WTC11 (cell line): ENCODE measurements at regions not wholly inside any gene's neighbourhood (a gene's known extent, or its start where the extent isn't known, plus 50 kb on each side); places are given as distances from the start of the nearest gene placed in this dataset.

Experiments
- ATAC-seq: fragments of 200-7000 bp; cut with Tn5 transposase; 2 replicates; pipeline ENCODE4 v1.10.0; 2021; ENCODE audit warnings: mild to moderate bottlenecking, moderate library complexity
- CTCF ChIA-PET: fragments of 300-600 bp; sonication (Branson Sonifier 250); formaldehyde crosslinking; loops from one replicate; lab custom pipeline; 2021; ENCODE audit warnings: antibody characterized with exemption; lab: Charles Lee
- POLR2A ChIA-PET: fragments of 350-600 bp; sonication (Branson Sonifier 250); formaldehyde crosslinking; loops from one replicate; lab custom pipeline; 2021; ENCODE audit warnings: antibody characterized with exemption; lab: Charles Lee
- DNase-seq: peaks from one replicate; pipeline ENCODE4 v3.0.0; 2021; ENCODE audit warnings: low spot score
- H3K27ac Mint-ChIP-seq: 2 replicates; pipeline ENCODE4 v1.8.0; 2021; ENCODE audit warnings: mixed read lengths
- H3K27me3 Mint-ChIP-seq: 2 replicates; pipeline ENCODE4 v1.8.0; 2021; ENCODE audit warnings: low read depth, mild to moderate bottlenecking, moderate library complexity, mixed read lengths
- H3K36me3 Mint-ChIP-seq: 2 replicates; pipeline ENCODE4 v1.8.0; 2021; ENCODE audit warnings: mixed read lengths
- H3K4me1 Mint-ChIP-seq: 2 replicates; pipeline ENCODE4 v1.8.0; 2022; ENCODE audit warnings: mixed read lengths
- H3K4me3 Mint-ChIP-seq: 2 replicates; pipeline ENCODE4 v1.8.0; 2021; ENCODE audit warnings: mild to moderate bottlenecking, moderate library complexity, mixed read lengths
- H3K9me3 Mint-ChIP-seq: 2 replicates; pipeline ENCODE4 v1.8.0; 2021; ENCODE audit warnings: mixed read lengths
- CREB1 ChIP-seq: sonication (generic); formaldehyde crosslinking; IDR thresholded peaks from 2 replicates; pipeline ENCODE4 v1.8.0; 2023; ENCODE audit warnings: mild to moderate bottlenecking, missing genetic modification reagents
- CREM ChIP-seq: sonication (generic); formaldehyde crosslinking; IDR thresholded peaks from 2 replicates; pipeline ENCODE4 v1.8.1; 2022; ENCODE audit warnings: mild to moderate bottlenecking, missing genetic modification reagents, moderate library complexity
- ELF4 ChIP-seq: sonication (generic); formaldehyde crosslinking; IDR thresholded peaks from 2 replicates; pipeline ENCODE4 v1.8.1; 2022; ENCODE audit warnings: low read depth, mild to moderate bottlenecking, moderate library complexity, missing genetic modification reagents
- ETV6 ChIP-seq: sonication (generic); formaldehyde crosslinking; IDR thresholded peaks from 2 replicates; pipeline ENCODE4 v1.8.1; 2022; ENCODE audit warnings: mild to moderate bottlenecking, missing genetic modification reagents
- FOXJ3 ChIP-seq: sonication (generic); formaldehyde crosslinking; IDR thresholded peaks from 2 replicates; pipeline ENCODE4 v1.9.0; 2021; ENCODE audit warnings: missing genetic modification reagents, mild to moderate bottlenecking, borderline replicate concordance
- FOXK1 ChIP-seq: sonication (generic); formaldehyde crosslinking; IDR thresholded peaks from 2 replicates; pipeline ENCODE4 v1.8.0; 2022; ENCODE audit warnings: mild to moderate bottlenecking, moderate library complexity, missing genetic modification reagents
- FOXP1 ChIP-seq: sonication (generic); formaldehyde crosslinking; IDR thresholded peaks from 2 replicates; pipeline ENCODE4 v1.8.0; 2022; ENCODE audit warnings: missing genetic modification reagents, mild to moderate bottlenecking, moderate library complexity, borderline replicate concordance
- NFE2L1 ChIP-seq: sonication (generic); formaldehyde crosslinking; IDR thresholded peaks from 2 replicates; pipeline ENCODE4 v1.8.1; 2023; ENCODE audit warnings: missing genetic modification reagents
- RELA ChIP-seq: sonication (generic); formaldehyde crosslinking; IDR thresholded peaks from 2 replicates; pipeline ENCODE4 v1.8.1; 2022; ENCODE audit warnings: missing genetic modification reagents, mild to moderate bottlenecking, borderline replicate concordance
- RORB ChIP-seq: fragments of 250-450 bp; sonication (Bioruptor Pico); IDR thresholded peaks from 2 replicates; pipeline ENCODE4 v1.9.0; 2021; ENCODE audit warnings: mild to moderate bottlenecking
- SOX15 ChIP-seq: fragments of 250-450 bp; sonication (Bioruptor Pico); IDR thresholded peaks from 2 replicates; pipeline ENCODE4 v1.9.0; 2021; ENCODE audit warnings: mild to moderate bottlenecking
- TEAD1 ChIP-seq: sonication (generic); formaldehyde crosslinking; IDR thresholded peaks from 2 replicates; pipeline ENCODE4 v1.8.0; 2022; ENCODE audit warnings: mild to moderate bottlenecking, missing genetic modification reagents
- ZNF121 ChIP-seq: sonication (generic); formaldehyde crosslinking; IDR thresholded peaks from 2 replicates; pipeline ENCODE4 v1.8.0; 2023; ENCODE audit warnings: missing genetic modification reagents
- ZNF138 ChIP-seq: sonication (generic); formaldehyde crosslinking; conservative IDR thresholded peaks from 2 replicates; pipeline ENCODE4 v1.8.1; 2022; ENCODE audit warnings: mild to moderate bottlenecking, moderate library complexity, missing genetic modification reagents
- ZNF219 ChIP-seq: sonication (generic); formaldehyde crosslinking; IDR thresholded peaks from 2 replicates; pipeline ENCODE4 v1.8.0; 2023; ENCODE audit warnings: missing genetic modification reagents, mild to moderate bottlenecking, borderline replicate concordance
- ZNF232 ChIP-seq: sonication (generic); formaldehyde crosslinking; IDR thresholded peaks from 2 replicates; pipeline ENCODE4 v1.8.0; 2022; ENCODE audit warnings: mild to moderate bottlenecking, missing genetic modification reagents
- ZNF317 ChIP-seq: sonication (generic); formaldehyde crosslinking; IDR thresholded peaks from 2 replicates; pipeline ENCODE4 v1.8.1; 2023; ENCODE audit warnings: low read depth, mild to moderate bottlenecking, moderate library complexity, missing genetic modification reagents, borderline replicate concordance
- ZNF396 ChIP-seq: fragments of 250-450 bp; sonication (Bioruptor Pico); IDR thresholded peaks from 2 replicates; pipeline ENCODE4 v1.8.0; 2021; ENCODE audit warnings: mild to moderate bottlenecking, moderate library complexity, borderline replicate concordance
- TF ChIP-seq, protein P1 (sequence below): sonication (generic); formaldehyde crosslinking; IDR thresholded peaks from 2 replicates; pipeline ENCODE4 v1.8.1; 2022; ENCODE audit warnings: missing genetic modification reagents, borderline replicate concordance
- TF ChIP-seq, protein P2 (sequence below): sonication (generic); formaldehyde crosslinking; IDR thresholded peaks from 2 replicates; pipeline ENCODE4 v1.8.0; 2022; ENCODE audit warnings: mild to moderate bottlenecking, missing genetic modification reagents
- TF ChIP-seq, protein P3 (sequence below): sonication (generic); formaldehyde crosslinking; IDR thresholded peaks from 2 replicates; pipeline ENCODE4 v1.8.0; 2022; ENCODE audit warnings: mild to moderate bottlenecking, missing genetic modification reagents
- TF ChIP-seq, protein P4 (sequence below): fragments of 250-450 bp; sonication (Bioruptor Pico); IDR thresholded peaks from 2 replicates; pipeline ENCODE4 v1.9.0; 2021; ENCODE audit warnings: moderate library complexity, mild to moderate bottlenecking, inconsistent platforms, borderline replicate concordance
- TF ChIP-seq, protein P5 (sequence below): sonication (generic); formaldehyde crosslinking; IDR thresholded peaks from 2 replicates; pipeline ENCODE4 v1.8.1; 2023; ENCODE audit warnings: mild to moderate bottlenecking, missing genetic modification reagents

DNA sequence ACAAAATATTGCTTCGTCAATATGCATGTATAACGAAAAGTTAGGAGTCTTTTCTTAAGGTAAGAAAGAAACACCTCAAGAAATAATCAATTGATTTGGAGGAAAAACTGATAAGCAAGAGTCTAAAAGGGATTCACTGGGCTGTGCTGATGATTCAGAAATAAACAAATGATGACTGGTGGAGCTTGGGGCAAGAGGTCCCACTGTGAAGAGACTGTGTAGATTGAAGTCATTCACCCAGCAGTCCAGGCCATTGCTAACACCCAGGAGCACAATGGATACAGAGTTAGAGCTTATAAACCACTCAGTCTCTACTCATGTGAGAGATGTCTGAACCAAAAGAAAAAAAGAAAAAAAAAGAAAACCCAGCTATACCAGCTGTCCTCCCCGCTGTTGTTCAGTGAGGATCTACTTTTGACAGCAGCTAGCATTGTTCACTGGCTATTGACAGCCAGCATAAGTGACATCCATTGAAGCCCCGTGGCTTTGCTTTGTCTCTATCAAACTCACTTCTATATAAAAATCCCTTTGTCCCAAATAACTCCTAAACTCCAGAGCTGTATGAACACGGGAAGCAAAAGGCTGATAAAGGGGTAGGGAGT, 255.5 kb downstream of the KCTD12 start:
- Mint-ChIP-seq H3K27me3 (no peaks in the 10 kb centered on the region; the same call in 1 of the 2 replicates), H3K4me1 (peaks cover 1% of the 10 kb centered on the region), H3K36me3 (peaks cover 13% of the 10 kb centered on the region), H3K4me3 (no peak overlapping the region), H3K9me3 (peaks cover 29% of the 10 kb centered on the region), H3K27ac (no peak overlapping the region)
- ChIA-PET CTCF (interaction anchor here (0.8 to 1.1 kb wide), 2 partner anchors 254 to 349 kb away, joined by 3 read pairs; no protein-coding TSS in a partner anchor), POLR2A (no interaction called here)
- TF ChIP-seq ETV6 (CRISPR knock-in tag): no peak
- TF ChIP-seq RELA (CRISPR knock-in tag): no peak
- TF ChIP-seq NFE2L1: no peak
- DNase-seq (no peak), ATAC-seq (no peak)

DNA sequence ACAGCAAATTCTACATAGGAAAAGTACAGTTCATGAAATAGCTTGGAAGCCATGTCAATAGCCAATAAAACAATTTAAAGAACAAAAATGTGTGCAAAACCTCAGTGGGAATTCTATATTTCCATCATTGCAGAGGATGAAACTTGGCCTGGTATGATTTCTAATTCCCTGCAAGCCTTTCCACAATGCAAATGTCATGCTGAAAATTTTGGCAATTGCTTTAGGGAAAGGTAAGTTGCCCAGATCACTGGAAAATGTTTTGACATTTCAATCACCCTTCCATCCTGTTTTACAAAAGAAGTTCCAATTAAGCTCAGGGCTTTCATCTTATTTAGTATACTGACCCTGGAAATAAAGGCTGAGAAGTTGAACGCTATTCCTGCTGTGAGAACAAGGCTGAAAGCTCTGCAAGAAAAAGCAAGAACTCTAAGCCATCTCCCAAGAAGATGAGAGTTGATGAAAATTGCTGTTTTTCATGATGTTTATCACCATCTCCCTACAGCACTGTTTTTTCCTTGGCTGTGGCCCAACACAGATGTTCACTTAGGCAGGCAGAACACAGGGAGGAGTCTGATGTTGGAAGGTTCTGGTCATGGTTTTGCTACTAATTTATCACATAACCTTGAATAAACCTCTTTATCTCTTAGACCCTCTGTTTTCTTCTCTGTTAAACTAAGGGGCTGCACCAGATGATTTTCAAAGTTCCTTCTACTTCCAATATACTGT, 263.7 kb downstream of the KCTD12 start:
- CTCF ChIA-PET: no interaction called here
- H3K4me3 Mint-ChIP-seq: no peak overlapping the region
- peaks cover 15% of the 10 kb centered on the region for H3K36me3 Mint-ChIP-seq
- TF ChIP-seq ZNF138 (CRISPR knock-in tag): no peak
- TF ChIP-seq, protein P1, sequence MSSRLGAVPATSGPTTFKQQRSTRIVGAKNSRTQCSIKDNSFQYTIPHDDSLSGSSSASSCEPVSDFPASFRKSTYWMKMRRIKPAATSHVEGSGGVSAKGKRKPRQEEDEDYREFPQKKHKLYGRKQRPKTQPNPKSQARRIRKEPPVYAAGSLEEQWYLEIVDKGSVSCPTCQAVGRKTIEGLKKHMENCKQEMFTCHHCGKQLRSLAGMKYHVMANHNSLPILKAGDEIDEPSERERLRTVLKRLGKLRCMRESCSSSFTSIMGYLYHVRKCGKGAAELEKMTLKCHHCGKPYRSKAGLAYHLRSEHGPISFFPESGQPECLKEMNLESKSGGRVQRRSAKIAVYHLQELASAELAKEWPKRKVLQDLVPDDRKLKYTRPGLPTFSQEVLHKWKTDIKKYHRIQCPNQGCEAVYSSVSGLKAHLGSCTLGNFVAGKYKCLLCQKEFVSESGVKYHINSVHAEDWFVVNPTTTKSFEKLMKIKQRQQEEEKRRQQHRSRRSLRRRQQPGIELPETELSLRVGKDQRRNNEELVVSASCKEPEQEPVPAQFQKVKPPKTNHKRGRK (CRISPR knock-in tag): no peak
- TF ChIP-seq FOXK1 (CRISPR knock-in tag): no peak
- TF ChIP-seq, all 79 proteins: peak for 0
- DNase-seq (no peak), ATAC-seq (no peak)
- Mint-ChIP-seq H3K27me3 (no peaks in the 10 kb centered on the region; the same call in 1 of the 2 replicates), H3K4me1 (peaks cover 13% of the 10 kb centered on the region), H3K9me3 (peaks cover 34% of the 10 kb centered on the region), H3K27ac (no peak overlapping the region)
- POLR2A ChIA-PET: no interaction called here

DNA sequence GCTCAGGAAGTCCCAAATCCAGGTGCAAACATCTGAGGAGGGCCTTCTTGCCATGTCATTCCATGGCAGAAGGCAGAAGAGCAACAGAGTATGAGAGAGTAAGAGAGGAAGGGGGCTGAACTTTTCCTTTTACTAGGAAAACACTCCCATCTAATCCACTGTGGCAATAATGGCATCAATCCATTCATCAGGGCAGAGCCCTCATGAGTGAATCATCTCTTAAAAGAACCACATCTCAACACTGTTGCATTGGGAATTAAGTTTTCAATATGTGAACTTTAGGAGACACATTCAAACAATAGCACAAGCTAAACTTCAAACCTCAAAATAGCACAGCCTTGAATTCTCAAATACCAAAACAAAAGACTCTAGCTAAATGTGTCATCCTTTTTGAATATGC, 264.5 kb downstream of the KCTD12 start:
- CTCF ChIA-PET: no interaction called here

More for the DNA sequence above, 264.5 kb downstream of the KCTD12 start:
- peaks cover 12% of the 10 kb centered on the region for H3K36me3 Mint-ChIP-seq
- ATAC-seq: no peak
- H3K4me3 Mint-ChIP-seq: no peak overlapping the region
- H3K27ac Mint-ChIP-seq: no peak overlapping the region
- no peak for DNase-seq
- H3K4me1 Mint-ChIP-seq: peaks cover 13% of the 10 kb centered on the region
- POLR2A ChIA-PET: no interaction called here
- TF ChIP-seq, protein P2, sequence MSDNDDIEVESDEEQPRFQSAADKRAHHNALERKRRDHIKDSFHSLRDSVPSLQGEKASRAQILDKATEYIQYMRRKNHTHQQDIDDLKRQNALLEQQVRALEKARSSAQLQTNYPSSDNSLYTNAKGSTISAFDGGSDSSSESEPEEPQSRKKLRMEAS (CRISPR knock-in tag): no peak
- TF ChIP-seq ZNF317 (CRISPR knock-in tag): no peak
- TF ChIP-seq, protein P3, sequence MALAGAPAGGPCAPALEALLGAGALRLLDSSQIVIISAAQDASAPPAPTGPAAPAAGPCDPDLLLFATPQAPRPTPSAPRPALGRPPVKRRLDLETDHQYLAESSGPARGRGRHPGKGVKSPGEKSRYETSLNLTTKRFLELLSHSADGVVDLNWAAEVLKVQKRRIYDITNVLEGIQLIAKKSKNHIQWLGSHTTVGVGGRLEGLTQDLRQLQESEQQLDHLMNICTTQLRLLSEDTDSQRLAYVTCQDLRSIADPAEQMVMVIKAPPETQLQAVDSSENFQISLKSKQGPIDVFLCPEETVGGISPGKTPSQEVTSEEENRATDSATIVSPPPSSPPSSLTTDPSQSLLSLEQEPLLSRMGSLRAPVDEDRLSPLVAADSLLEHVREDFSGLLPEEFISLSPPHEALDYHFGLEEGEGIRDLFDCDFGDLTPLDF (CRISPR knock-in tag): no peak
- TF ChIP-seq SOX15 (CRISPR knock-in tag): no peak
- no peak for TF ChIP-seq TEAD1 (CRISPR knock-in tag)
- TF ChIP-seq, protein P4, sequence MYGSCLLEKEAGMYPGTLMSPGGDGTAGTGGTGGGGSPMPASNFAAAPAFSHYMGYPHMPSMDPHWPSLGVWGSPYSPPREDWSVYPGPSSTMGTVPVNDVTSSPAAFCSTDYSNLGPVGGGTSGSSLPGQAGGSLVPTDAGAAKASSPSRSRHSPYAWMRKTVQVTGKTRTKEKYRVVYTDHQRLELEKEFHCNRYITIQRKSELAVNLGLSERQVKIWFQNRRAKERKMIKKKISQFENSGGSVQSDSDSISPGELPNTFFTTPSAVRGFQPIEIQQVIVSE (CRISPR knock-in tag): no peak
- no peak for TF ChIP-seq FOXJ3 (CRISPR knock-in tag)
- TF ChIP-seq CREB1: no peak
- TF ChIP-seq ZNF219: no peak
- TF ChIP-seq CREM: no peak
- TF ChIP-seq RORB (CRISPR knock-in tag): no peak
- TF ChIP-seq, protein P5, sequence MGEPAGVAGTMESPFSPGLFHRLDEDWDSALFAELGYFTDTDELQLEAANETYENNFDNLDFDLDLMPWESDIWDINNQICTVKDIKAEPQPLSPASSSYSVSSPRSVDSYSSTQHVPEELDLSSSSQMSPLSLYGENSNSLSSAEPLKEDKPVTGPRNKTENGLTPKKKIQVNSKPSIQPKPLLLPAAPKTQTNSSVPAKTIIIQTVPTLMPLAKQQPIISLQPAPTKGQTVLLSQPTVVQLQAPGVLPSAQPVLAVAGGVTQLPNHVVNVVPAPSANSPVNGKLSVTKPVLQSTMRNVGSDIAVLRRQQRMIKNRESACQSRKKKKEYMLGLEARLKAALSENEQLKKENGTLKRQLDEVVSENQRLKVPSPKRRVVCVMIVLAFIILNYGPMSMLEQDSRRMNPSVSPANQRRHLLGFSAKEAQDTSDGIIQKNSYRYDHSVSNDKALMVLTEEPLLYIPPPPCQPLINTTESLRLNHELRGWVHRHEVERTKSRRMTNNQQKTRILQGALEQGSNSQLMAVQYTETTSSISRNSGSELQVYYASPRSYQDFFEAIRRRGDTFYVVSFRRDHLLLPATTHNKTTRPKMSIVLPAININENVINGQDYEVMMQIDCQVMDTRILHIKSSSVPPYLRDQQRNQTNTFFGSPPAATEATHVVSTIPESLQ (CRISPR knock-in tag): no peak
- no peak for TF ChIP-seq FOXK1 (CRISPR knock-in tag)
- TF ChIP-seq ELF4 (CRISPR knock-in tag): no peak
- TF ChIP-seq ZNF232: no peak
- no peak for TF ChIP-seq FOXP1 (CRISPR knock-in tag)
- no peak for TF ChIP-seq ZNF121 (CRISPR knock-in tag)
- no peak for TF ChIP-seq ZNF396
- TF ChIP-seq, all 79 proteins: peak for 0
- H3K27me3 Mint-ChIP-seq: no peaks in the 10 kb centered on the region; the same call in 1 of the 2 replicates
- H3K9me3 Mint-ChIP-seq: peaks cover 26% of the 10 kb centered on the region
